GM12892 (cell line): ENCODE measurements at regions not wholly inside any gene's neighbourhood (a gene's known extent, or its start where the extent isn't known, plus 50 kb on each side); places are given as distances from the start of the nearest gene placed in this dataset.

Experiments
- POLR2A ChIP-seq: IDR thresholded peaks from 2 replicates; pipeline ENCODE4 v1.6.1; 2011; ENCODE audit warnings: low read depth, low read length, control low read depth
- POLR2AphosphoS5 ChIP-seq: IDR thresholded peaks from 2 replicates; pipeline ENCODE4 v1.6.1; 2011; ENCODE audit warnings: low read depth, low read length, control low read depth

GRCh38 chr2:120995152-120995551 lies 259.5 kb downstream of the GLI2 start:
- TF ChIP-seq POLR2AphosphoS5 = no peak
- TF ChIP-seq POLR2A = no peak
